H1 (cell line): ENCODE measurements at regions not wholly inside any gene's neighbourhood (a gene's known extent, or its start where the extent isn't known, plus 50 kb on each side); places are given as distances from the start of the nearest gene placed in this dataset.

ENCODE experiments used
- CTCF ChIA-PET: fragments of 300-600 bp; sonication (Branson Sonifier 250); formaldehyde crosslinking; loops from one replicate; lab custom pipeline; 2021; ENCODE audit not compliant: partially characterized antibody; lab: Charles Lee
- POLR2A ChIA-PET: fragments of 300-600 bp; sonication (Branson Sonifier 250); formaldehyde crosslinking; loops from one replicate; lab custom pipeline; 2021; ENCODE audit warnings: inconsistent platforms; ENCODE audit not compliant: partially characterized antibody; lab: Charles Lee
- DNase-seq, 2 experiments: peaks; one replicate each; pipeline versions ENCODE4 v3.0.0 to v3.0.0-alpha.2; 2010 to 2022; ENCODE audit warnings: low spot score in 2 of 2, low read depth in 1 of 2, mixed read lengths in 1 of 2
- FAIRE-seq: peaks from 2 replicates; lab custom pipeline; 2011; peaks lifted over from hg19 to GRCh38; lab: Jason Lieb, UNC
- H2AFZ ChIP-seq: 2 replicates; pipeline ENCODE4 v1.8.1; 2012; ENCODE audit warnings: low read length, inconsistent platforms
- H2AK5ac ChIP-seq: 2 replicates; pipeline ENCODE4 v1.6.1; 2013; ENCODE audit warnings: low read depth, low read length
- H2BK120ac ChIP-seq: replicated peaks from 2 replicates; pipeline ENCODE3; 2013; ENCODE audit warnings: low read depth, low read length, inconsistent platforms
- H2BK12ac ChIP-seq: 2 replicates; pipeline ENCODE4 v1.6.1; 2013; ENCODE audit warnings: low read depth, low read length
- H2BK15ac ChIP-seq: 2 replicates; pipeline ENCODE4 v1.6.1; 2013; ENCODE audit warnings: low read length
- H2BK20ac ChIP-seq: 2 replicates; pipeline ENCODE4 v1.6.1; 2013; ENCODE audit warnings: low read length
- H2BK5ac ChIP-seq: 2 replicates; pipeline ENCODE4 v1.6.1; 2013; ENCODE audit warnings: low read depth, low read length
- H3K14ac ChIP-seq: 2 replicates; pipeline ENCODE4 v1.6.1; 2013; ENCODE audit warnings: inconsistent platforms; ENCODE audit not compliant: insufficient read length
- H3K18ac ChIP-seq: 2 replicates; pipeline ENCODE4 v1.6.1; 2013; ENCODE audit warnings: low read length; ENCODE audit errors: extremely low read depth
- H3K23ac ChIP-seq: 2 replicates; pipeline ENCODE4 v1.6.1; 2013; ENCODE audit warnings: inconsistent platforms; ENCODE audit not compliant: insufficient read length
- H3K23me2 ChIP-seq: 2 replicates; pipeline ENCODE4 v1.6.1; 2013; ENCODE audit warnings: low read depth, low read length
- H3K27ac ChIP-seq: 2 replicates; pipeline ENCODE4 v1.6.1; 2011; ENCODE audit warnings: low read depth, low read length, inconsistent platforms
- H3K27me3 ChIP-seq, 4 experiments: replicated peaks in 1 of 4; 1 replicate in 1 of 4; 2 replicates in 3 of 4; pipeline versions ENCODE4 v1.6.1 to v1.8.1; 2011 to 2013; ENCODE audit warnings: low read length in 3 of 4, mild to moderate bottlenecking in 3 of 4, inconsistent platforms in 2 of 4, mixed read lengths in 2 of 4, moderate library complexity in 1 of 4; ENCODE audit not compliant: control insufficient read depth in 3 of 4, insufficient read depth in 3 of 4; ENCODE audit errors: extremely low read depth in 1 of 4
- H3K36me3 ChIP-seq, 4 experiments: 2 replicates each; pipeline versions ENCODE4 v1.6.1 to v1.8.1; 2011 to 2013; ENCODE audit warnings: mild to moderate bottlenecking in 4 of 4, low read length in 3 of 4, moderate library complexity in 2 of 4, control low read depth in 1 of 4, inconsistent platforms in 1 of 4; ENCODE audit not compliant: insufficient read depth in 4 of 4, control insufficient read depth in 2 of 4
- H3K4ac ChIP-seq: replicated peaks from 2 replicates; pipeline ENCODE3; 2013; ENCODE audit warnings: low read length, low read depth, mixed read lengths, inconsistent platforms; ENCODE audit not compliant: insufficient read length
- H3K4me1 ChIP-seq, 4 experiments: replicated peaks in 1 of 4; 1 replicate in 1 of 4; 2 replicates in 3 of 4; pipeline versions ENCODE4 v1.6.1 to v1.8.1; 2011 to 2013; ENCODE audit warnings: low read length in 3 of 4, inconsistent platforms in 2 of 4, mixed read lengths in 1 of 4; ENCODE audit not compliant: insufficient read depth in 4 of 4, control insufficient read depth in 3 of 4
- H3K4me2 ChIP-seq, 2 experiments: 2 replicates each; pipeline versions ENCODE4 v1.6.1 to v1.8.1; 2011 to 2013; ENCODE audit warnings: low read depth in 2 of 2, low read length in 2 of 2, control low read depth in 1 of 2, inconsistent platforms in 1 of 2, mild to moderate bottlenecking in 1 of 2; ENCODE audit not compliant: insufficient read depth in 1 of 2
- H3K4me3 ChIP-seq, 4 experiments: fragments of 200-600, 300-600 bp in 1 of 4; sonication (generic), shearing (Covaris generic), sonication (Bioruptor Twin) in 1 of 4; 2 replicates each; pipeline versions ENCODE4 v1.5.1 to v1.8.1; 2011 to 2016; ENCODE audit warnings: low read length in 4 of 4, low read depth in 3 of 4, control low read depth in 2 of 4, inconsistent platforms in 2 of 4, mild to moderate bottlenecking in 2 of 4, mixed read lengths in 1 of 4, moderate library complexity in 1 of 4; ENCODE audit not compliant: insufficient read depth in 2 of 4; ENCODE audit errors: extremely low read depth in 1 of 4
- H3K56ac ChIP-seq: replicated peaks from 2 replicates; pipeline ENCODE3; 2013; ENCODE audit warnings: low read depth, mild to moderate bottlenecking, mixed read lengths, low read length, inconsistent platforms; ENCODE audit not compliant: insufficient read length
- H3K79me1 ChIP-seq: 2 replicates; pipeline ENCODE4 v1.6.1; 2013; ENCODE audit warnings: low read depth, low read length, control low read depth
- H3K79me2 ChIP-seq, 2 experiments: 2 replicates each; pipeline versions ENCODE4 v1.6.1 to v1.8.1; 2012 to 2013; ENCODE audit warnings: low read length in 2 of 2, mild to moderate bottlenecking in 2 of 2, inconsistent platforms in 1 of 2; ENCODE audit not compliant: insufficient read depth in 2 of 2, control insufficient read depth in 1 of 2
- H3K9ac ChIP-seq, 4 experiments: replicated peaks in 1 of 4; 1 replicate in 1 of 4; 2 replicates in 3 of 4; pipeline versions ENCODE4 v1.6.1 to v1.8.1; 2011 to 2013; ENCODE audit warnings: low read depth in 3 of 4, low read length in 3 of 4, control low read depth in 2 of 4, mild to moderate bottlenecking in 2 of 4, moderate library complexity in 2 of 4, inconsistent platforms in 1 of 4; ENCODE audit errors: extremely low read depth in 1 of 4
- H3K9me3 ChIP-seq, 2 experiments: 2 replicates each; pipeline versions ENCODE4 v1.6.1 to v1.8.1; 2012 to 2013; ENCODE audit warnings: mild to moderate bottlenecking in 2 of 2, moderate library complexity in 2 of 2, control low read depth in 1 of 2, inconsistent platforms in 1 of 2, low read depth in 1 of 2, low read length in 1 of 2, mixed read lengths in 1 of 2; ENCODE audit not compliant: insufficient read depth in 2 of 2
- H4K20me1 ChIP-seq, 2 experiments: replicated peaks in 1 of 2; 2 replicates each; pipeline versions ENCODE3 to v1.8.1; 2011 to 2013; ENCODE audit warnings: inconsistent platforms in 2 of 2, low read length in 2 of 2, mild to moderate bottlenecking in 1 of 2; ENCODE audit not compliant: insufficient read depth in 2 of 2, control insufficient read depth in 1 of 2
- H4K5ac ChIP-seq: 2 replicates; pipeline ENCODE4 v1.6.1; 2013; ENCODE audit warnings: low read length, low read depth, mixed read lengths, inconsistent platforms; ENCODE audit not compliant: insufficient read length
- H4K8ac ChIP-seq: 2 replicates; pipeline ENCODE4 v1.8.0; 2013; ENCODE audit warnings: mild to moderate bottlenecking, moderate library complexity, low read length, inconsistent platforms; ENCODE audit not compliant: insufficient read depth; ENCODE audit errors: extremely low read depth
- H4K91ac ChIP-seq: replicated peaks from 2 replicates; pipeline ENCODE3; 2013; ENCODE audit warnings: low read length, mixed read lengths, inconsistent platforms; ENCODE audit not compliant: insufficient read length
- CHD1 ChIP-seq: IDR thresholded peaks from 2 replicates; pipeline ENCODE4 v1.6.1; 2012; ENCODE audit warnings: low read depth, low read length, improper control_type of control experiment
- CHD2 ChIP-seq: IDR thresholded peaks from 2 replicates; pipeline ENCODE4 v1.6.1; 2012; ENCODE audit warnings: low read length, improper control_type of control experiment
- EGR1 ChIP-seq: IDR thresholded peaks from 2 replicates; pipeline ENCODE4 v1.6.1; 2011; ENCODE audit warnings: low read depth, low read length, borderline replicate concordance
- RBBP5 ChIP-seq: IDR thresholded peaks from 2 replicates; pipeline ENCODE4 v1.7.1; 2012; ENCODE audit warnings: low read depth, mild to moderate bottlenecking, inconsistent platforms, low read length, moderate library complexity, borderline replicate concordance
- WGBS, 2 experiments: shearing (Covaris generic) in 1 of 2; methylation state at CpG; one replicate each; pipeline versions ENCODE4 v1.1.6 to v1.1.7; 2013 to 2015; ENCODE audit warnings: low lambda C conversion rate in 2 of 2, mixed read lengths in 2 of 2, inconsistent platforms in 1 of 2, low coverage in 1 of 2, missing lambda C conversion rate in 1 of 2; ENCODE audit not compliant: insufficient replicate concordance in 2 of 2, insufficient coverage in 1 of 2, insufficient read length in 1 of 2; ENCODE audit errors: extremely low coverage in 1 of 2, missing lambda C conversion rate in 1 of 2; 5-methylcytosine and 5-hydroxymethylcytosine counted together

DNA sequence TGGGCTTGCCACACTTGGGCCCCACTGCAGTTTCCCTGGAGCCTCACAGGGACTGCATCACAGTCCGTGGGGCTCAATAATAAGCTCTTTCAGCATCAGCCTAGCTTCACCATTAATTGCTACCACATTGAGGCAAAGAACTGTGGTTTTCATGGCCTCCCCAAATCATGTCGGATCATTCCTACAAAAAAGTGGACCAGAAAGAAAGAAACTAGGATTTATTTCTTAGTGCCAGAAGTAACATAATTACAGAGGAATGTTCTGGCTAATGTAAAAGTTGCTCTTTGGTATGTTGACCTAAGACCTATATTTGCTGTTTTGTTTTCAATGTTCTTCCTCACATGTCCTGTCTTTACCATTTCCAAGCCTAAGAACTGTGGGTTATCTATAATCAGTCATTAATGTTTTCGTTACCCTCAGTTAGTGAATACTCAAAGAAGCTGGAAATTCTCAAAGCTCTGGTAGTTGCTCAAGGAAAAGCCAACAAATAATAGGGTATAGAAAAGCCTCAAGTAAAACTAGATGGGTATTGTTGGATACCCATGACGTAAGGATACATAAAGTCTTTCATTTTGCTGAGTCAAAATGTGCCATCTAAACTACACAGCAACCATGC, 173.9 kb downstream of the LTN1 start:
- no peak overlapping the region for H3K14ac ChIP-seq
- H4K5ac ChIP-seq: no peak overlapping the region
- no peak for FAIRE-seq
- H3K56ac ChIP-seq: no peak overlapping the region
- no peak overlapping the region for H2BK120ac ChIP-seq
- no peak overlapping the region for H3K9ac ChIP-seq
- H3K4ac ChIP-seq: no peak overlapping the region
- DNase-seq: no peak
- no peak overlapping the region for H3K4me3 ChIP-seq
- H3K9me3 ChIP-seq: no peaks in the 10 kb centered on the region
- no peaks in the 10 kb centered on the region for H3K79me2 ChIP-seq
- WGBS, 2 experiments: 90% methylated on average over 4 of the region's 4 CpGs; no CpG with 5 or more reads in 1 of the 2 experiments
- no peak overlapping the region for H2BK12ac ChIP-seq
- TF ChIP-seq CHD2: no peak
- no peak for TF ChIP-seq CHD1
- TF ChIP-seq EGR1: no peak
- no peak for TF ChIP-seq RBBP5
- H4K20me1 ChIP-seq: no peaks in the 10 kb centered on the region
- H2AK5ac ChIP-seq: no peak overlapping the region
- no peak overlapping the region for H2BK20ac ChIP-seq
- H3K36me3 ChIP-seq: no peaks in the 10 kb centered on the region
- no peak overlapping the region for H2AFZ ChIP-seq
- no peak overlapping the region for H2BK15ac ChIP-seq
- ChIA-PET CTCF (no interaction called here), POLR2A (no interaction called here)
- no peak overlapping the region for H2BK5ac ChIP-seq
- H3K27ac ChIP-seq: no peak overlapping the region
- peaks cover 0 to 1% (median 0%) of the 10 kb centered on the region in 4 experiments; a peak in 1 of 7 replicates for H3K27me3 ChIP-seq
- H3K79me1 ChIP-seq: no peaks in the 10 kb centered on the region
- no peaks in the 10 kb centered on the region for H3K23me2 ChIP-seq
- no peak overlapping the region for H4K8ac ChIP-seq
- no peak overlapping the region for H3K4me2 ChIP-seq
- H3K4me1 ChIP-seq: 0 out of 7 replicates have a peak, but pooled peaks cover 0 to 2% (median 0%) of the 10 kb centered on the region in 4 experiments
- no peak overlapping the region for H4K91ac ChIP-seq
- H3K23ac ChIP-seq: no peak overlapping the region
- no peak overlapping the region for H3K18ac ChIP-seq
